ENCODE measurements at regions not wholly inside any gene's neighbourhood (a gene's known extent, or its start where the extent isn't known, plus 50 kb on each side); places are given as distances from the start of the nearest gene placed in this dataset.

DNA sequence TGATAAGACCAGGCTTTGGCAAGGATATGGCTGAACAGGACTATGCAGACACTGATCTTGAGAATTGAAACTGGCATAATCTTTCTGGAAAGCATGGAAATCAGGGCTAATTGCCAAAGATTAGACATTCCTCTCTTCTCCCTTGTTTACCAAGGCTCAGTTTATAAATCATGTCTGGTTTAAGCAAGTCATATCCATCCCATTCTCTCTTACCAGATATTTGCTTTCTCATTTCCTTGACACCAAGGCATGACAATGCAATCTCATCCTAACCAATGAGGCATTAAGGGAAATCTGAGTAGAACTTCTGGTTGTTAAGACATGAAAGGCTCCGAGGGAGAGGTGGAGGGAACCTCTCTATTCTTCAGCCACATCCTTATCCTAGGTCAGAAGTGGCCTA, 110.3 kb upstream of the CEP85L start:
- no peak for DNase-seq

DNA sequence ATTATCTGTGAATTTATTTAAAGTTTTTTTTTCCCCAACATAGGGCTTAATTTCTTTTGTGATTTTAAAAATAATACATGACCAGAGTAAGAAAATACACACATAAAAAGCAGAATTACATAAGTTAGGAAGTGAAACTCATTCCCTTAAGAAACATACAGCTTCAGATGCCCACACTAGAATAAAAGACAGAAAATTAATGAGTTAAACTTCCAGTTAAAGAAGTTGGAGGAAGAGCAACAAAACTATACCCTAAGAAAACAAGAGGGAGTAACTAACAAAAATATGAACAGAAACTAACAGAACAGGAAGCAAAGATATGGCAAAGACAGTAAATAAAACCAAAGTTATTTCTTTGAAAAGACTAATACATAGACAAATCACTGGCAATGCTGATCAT, 107.6 kb upstream of the CEP85L start:
- no peak for DNase-seq

DNA sequence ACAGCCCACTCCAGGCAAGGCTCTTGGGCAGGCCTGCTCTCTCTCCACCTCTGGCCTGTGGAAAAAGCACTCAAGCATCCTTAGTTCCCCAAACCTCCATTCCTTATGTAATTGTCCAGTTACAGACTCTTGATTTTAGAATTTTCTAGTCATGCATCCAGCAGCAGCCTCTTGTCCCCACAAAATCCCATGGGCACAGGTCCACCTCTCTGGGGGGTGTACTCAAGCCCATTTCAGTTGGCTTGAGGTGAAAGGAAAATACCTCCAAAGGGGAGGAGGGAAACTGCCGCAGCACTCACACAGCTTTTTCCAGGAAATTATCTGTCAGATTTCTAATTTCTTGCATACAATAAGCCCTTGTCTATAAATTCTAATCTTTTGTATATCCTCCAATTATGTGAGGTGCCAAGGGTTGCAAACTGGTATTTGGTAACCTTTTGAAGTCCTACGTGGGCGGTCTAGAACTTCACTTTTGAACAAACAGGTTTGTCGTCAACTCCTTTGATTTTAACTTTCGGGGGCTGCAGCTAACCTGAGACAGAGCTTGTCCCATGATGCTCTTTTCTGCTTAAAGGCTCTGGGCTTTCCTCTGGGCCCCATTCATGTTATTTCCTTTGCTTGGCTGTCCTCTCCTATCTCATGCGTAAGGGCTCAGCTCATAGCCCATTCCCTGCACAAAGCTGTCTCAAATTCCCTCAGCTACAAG, 104.7 kb upstream of the CEP85L start:
- DNase-seq: no peak

DNA sequence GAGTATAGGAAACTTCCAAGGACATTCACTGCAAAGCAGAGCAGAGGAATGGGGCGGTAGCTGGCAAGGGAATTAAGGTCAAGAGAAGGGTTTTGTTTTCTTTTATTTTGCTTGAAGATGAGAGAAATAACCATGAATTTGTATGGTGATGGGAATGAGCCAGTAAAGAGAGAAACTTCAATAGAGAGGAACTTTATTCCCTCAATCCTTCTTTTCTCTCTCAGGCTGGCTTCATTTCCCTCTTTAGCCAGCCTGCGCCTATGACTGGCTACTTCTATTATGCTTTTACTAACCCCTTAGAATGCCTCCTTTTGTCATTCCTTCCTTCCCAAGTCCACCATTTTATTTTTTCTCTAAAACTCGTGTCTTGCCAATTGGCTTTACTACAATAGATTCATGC, 101.4 kb upstream of the CEP85L start:
- no peak for DNase-seq

DNA sequence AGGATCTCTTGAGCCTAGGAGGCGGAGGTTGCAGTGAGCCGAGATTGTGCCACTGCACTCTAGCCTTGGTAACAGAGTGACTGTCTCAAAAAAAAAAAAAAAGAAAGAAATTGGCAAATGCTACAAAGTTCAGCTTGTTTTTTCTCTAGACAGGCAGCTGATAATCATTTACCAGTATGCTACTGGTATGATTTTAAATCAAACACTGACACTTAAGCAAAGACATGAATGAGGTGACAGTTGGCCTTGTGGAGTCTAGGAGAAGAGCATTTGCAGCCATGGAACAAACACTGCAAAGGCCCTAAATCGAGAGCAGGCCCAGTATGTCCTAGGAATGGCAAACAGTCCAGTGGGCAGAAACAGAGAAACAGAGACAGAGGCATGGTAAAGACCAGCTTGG, 99.7 kb upstream of the CEP85L start:
- no peak for DNase-seq

DNA sequence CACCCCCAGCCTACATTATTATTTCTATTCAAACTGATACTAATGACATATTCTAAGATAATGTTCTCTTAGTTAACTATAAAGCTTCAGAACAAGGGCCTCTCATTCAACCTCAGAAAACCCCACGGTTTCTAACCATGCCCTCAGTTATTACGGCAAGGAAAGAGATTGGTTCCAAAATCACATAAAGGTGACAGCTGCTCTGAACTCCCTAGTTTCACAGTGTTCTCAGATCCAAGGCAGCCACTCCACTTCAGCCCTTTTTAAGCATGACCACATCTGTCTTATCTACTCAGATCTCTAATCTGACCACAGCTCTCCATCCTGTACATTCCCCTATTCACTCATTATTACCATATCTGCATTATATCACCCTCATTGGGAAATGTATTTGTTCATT, 98.8 kb upstream of the CEP85L start:
- no peak for DNase-seq

DNA sequence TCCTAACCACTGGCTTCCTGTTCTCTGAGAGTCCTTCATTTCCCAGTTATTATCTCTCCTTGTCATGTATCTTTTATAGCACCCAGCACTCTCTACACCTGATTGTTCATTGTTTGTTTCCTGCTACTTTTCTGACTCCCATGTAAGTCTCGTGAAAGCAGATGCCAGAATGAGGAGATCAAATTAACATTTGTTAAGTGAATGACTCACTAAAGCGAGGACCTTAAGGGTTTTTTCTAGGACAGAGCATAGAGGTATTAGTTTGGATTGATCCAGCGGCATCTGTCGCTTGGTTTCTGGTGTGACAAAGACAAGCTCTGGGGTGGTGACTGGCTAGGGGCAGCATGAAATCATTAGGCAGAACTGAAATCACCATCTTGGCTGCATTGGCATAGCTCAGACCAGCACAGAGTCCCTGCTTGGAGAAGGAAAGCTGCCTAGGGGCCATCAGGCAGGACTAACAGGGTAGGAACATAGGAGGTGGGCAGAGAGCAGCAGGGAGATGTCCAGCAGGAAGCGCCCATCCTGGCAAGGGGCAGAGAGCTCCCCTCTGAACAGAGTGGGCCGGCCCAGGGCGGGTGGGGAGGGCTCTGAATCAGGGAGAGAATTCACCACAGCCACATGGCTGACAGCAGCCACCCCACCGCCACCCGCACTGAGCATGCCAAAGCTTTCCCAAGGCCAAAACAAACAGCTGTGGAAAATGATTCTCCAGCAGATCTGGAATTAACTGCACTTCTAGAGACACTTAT, 97.1 kb upstream of the CEP85L start:
- DNase-seq: no peak

DNA sequence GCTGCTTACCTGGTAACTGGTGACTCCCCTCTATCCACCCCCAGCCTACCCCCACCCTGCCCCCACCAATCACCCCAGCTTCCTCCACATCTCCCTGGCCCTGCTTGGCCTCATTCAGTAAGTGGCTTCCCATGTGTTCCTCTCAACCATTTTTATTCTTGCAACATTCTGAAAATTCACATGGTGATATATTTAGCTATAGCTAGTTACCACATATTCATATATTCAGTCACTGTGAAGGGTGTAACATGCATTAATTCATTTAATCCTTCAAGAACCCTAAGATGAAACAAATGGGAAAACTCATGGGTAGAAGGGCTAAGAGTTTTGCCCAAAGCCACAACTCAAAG, 95.4 kb upstream of the CEP85L start:
- DNase-seq: no peak

DNA sequence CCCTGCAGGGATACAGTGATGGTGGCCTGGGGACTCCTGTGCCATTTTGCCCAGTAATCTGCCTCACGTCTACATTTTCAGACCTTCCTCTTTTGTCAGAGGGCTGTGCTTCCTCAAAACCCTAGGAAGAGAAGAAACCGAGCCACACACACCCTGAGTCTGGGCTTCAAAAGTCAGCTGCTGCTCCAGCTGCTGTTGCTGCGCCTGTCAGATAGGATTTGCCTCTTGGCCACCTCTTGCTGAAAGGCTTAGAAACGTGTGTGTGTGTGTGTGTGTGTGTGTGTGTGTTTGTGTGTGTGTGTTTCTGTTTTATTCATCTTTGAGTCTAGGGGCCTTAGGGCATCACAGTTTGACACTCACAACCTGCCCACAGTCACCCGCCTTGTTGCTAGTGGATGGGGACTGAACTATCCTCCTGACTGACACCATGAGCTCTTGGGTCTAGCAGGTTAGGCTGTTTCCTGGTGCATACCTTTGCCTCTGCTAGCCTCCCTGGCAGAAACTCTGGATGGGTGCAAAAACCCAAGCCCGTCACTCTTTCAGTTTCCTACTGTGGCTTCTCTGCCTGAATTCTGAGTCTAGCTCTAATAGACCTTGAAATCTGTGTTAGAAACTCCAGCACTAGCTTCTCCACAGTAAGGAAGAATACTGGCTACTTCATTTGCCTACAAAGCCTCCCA, 94.9 kb upstream of the CEP85L start:
- DNase-seq: no peak

DNA sequence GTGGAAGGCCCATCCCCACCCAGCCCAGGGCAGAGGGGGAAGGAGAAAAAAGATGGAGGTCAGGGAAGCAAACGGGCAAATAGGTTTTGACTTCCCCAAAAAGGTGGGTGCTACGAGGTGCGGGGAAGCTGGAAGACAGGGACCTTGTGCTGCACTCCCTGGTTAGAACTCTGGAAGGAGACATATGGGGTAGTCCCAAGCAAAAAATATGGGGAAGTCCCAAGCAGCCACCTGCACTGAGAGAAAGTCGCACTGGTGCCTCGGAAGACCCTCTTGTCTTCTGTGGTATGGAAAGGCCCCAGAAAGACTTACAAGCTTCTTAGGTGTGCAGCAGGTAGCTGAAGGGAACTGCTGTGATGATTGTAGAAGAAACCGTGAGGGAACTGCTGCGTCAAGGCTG, 93.8 kb upstream of the CEP85L start:
- no peak for DNase-seq

DNA sequence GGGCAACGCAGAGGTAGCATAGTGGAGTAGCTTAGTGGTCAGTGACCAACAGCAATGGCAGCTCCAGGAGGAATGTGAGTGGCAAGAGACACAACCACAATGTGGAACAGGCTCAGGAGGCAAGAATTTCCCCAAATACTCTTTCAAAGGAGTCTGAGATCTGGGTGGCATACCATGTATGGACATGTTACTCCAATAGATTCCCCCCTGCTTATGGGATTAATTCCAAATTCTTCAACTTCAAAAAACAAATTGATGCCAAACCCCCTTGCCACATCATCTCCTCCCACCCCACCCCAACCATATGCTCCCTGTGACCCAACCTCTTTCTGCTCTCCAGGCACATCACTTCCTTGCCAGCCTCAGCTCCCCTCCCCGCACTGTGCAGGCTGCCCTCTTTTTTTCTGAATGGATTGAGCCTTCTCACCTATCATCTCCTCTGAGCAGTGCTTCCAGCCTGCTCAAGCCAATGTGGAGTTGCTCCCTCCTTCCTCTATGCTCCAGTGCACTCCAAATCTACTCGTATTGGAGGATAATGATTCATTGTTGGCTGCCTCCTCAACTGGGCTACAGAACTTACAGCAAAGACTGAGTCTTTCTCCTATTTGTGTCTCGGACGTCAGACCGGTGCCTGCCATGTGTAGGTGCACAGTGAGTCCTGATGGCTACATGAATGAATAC, 93.0 kb upstream of the CEP85L start:
- DNase-seq: no peak

DNA sequence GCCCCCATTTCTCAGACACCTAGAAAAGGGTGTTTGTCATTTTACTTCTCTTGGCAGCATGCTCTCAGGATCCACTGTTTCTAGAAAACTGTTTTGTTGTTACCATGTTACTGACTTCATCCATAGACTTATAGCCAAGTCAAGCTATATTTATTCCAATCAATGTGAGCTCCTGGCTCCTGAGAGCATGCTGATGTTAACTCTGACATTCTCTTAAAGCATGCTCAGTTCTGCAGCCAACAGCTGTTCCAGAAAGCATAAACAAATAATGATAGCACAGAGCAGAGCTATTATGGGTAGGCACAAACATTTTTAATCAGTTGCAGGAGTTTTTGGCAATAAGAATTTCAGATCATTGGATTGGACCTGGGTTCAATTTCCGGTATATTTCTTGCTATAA, 92.4 kb upstream of the CEP85L start:
- no peak for DNase-seq

DNA sequence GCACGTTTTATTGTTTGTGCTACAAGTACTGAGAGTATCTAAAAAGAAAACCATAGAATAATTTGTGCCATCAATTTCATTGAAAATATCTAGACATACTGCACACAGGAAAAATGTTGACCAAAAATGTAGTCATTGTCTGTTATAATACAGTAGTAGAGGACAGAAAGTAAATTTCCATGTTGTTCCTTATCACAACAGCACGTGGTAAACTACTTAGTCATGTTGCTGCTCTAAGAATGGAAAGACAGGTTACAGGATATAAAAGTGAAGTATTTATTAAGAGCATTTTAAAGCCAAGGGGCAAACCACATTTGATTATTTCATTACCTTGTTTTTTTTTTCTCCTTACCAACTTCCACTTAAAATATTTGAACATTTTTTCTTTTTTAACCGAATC, 89.0 kb upstream of the CEP85L start:
- DNase-seq: no peak

DNA sequence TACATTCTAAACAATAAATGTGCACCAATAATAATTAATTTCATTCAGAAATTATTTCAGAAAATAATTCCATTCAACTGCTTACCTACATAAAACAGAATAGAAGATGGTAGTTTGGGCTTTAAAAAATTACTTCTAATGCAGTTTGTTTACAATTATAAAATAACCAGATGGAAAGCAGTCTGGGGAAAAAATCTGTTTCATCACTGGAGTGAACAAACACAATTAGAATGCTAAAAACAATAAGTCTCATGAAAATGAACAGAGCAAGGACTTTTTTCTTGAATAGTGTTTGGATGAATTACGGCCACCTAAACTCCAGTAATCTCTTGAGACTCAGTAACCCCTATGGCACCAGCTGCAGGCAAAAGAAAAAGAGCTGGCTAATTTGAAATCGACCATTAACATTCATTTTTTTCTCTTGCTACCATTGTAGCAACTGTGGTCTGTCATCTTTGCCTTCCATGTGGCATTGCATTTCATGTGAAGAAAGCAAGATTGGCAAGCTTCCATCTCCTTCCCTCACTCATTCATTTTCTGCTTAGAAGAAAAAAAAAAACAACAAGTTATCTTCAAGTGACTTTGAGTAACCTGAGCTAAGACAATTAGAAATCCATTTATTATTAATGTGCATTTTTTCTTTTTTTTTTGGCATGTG, 88.4 kb upstream of the CEP85L start:
- no peak for DNase-seq

DNA sequence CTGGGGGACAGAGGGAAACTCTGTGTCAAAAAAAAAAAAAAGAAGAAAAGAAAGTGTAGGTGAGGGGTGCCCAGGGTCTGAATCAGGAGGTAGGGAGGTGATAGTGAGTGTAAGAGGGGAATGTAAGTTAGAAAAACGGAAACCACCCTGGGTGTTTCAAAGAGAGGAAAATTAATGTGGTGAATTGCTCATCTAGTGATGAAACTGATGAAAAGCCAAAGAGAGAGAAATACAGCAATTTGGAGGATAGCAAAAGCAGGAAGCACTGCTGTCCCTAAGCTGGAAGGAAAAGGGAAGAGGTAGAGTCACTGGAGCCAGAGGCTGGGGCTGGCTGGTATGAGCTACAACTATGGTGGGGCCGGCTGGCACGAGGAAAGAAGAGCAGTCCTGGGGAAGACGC, 85.0 kb upstream of the CEP85L start:
- no peak for DNase-seq

DNA sequence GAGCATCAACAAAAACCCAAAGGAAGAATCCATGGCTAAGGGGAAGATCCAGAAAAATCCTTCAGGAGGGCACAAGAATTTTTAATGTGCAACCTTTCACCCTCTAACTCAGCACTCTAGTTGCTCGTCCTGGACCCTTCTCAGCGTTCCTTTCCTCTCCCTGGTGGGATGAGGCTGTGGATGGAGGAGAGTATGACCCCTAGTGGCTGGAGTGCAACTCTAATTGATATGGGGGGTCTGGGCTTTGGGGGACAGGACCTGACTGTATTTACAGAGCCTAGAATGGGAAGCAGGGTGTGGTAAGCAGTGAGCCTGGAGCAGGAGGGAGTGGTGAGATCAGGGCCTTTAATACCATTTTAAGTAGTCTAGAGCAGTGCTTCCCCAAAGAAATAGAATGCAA, 83.9 kb upstream of the CEP85L start:
- no peak for DNase-seq

DNA sequence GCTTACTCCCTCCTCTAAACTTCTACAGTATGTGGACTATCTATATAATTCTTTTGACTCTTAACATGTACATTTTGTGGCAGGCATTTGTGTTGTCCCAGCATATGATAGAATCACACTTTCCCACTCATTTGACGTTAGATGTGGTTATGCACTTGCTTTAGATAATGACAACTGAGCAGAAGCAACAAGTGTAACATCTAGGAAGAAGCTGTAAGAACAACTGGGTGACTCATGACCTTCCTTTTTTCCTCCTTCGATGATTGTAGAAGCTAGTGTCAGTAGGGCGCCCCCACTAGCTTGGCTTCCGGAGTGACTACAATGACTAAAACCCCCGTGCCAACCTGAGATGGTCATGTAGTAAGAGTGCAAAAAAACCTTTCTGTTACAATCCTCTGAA, 74.6 kb upstream of the CEP85L start:
- no peak for DNase-seq

DNA sequence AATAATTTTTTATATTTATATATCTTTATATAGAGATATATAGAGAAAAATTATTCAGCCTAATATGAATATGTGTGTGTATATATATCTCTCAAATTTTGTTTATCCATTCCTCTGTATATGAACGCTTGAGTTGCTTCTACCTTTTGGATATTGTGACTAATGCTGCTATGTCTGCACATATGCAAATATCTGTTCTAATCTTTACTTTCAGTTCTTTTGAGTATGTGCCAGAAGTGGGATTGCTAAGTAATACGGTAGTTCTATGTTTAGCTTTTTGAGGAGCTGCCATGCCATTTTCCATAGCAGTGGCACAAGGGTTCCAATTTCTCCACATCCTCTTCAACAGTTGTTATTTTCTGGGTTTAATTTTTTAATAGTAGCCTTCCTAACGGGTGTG, 72.8 kb upstream of the CEP85L start:
- DNase-seq: peak in 1 of 2 experiments; percentile 15

DNA sequence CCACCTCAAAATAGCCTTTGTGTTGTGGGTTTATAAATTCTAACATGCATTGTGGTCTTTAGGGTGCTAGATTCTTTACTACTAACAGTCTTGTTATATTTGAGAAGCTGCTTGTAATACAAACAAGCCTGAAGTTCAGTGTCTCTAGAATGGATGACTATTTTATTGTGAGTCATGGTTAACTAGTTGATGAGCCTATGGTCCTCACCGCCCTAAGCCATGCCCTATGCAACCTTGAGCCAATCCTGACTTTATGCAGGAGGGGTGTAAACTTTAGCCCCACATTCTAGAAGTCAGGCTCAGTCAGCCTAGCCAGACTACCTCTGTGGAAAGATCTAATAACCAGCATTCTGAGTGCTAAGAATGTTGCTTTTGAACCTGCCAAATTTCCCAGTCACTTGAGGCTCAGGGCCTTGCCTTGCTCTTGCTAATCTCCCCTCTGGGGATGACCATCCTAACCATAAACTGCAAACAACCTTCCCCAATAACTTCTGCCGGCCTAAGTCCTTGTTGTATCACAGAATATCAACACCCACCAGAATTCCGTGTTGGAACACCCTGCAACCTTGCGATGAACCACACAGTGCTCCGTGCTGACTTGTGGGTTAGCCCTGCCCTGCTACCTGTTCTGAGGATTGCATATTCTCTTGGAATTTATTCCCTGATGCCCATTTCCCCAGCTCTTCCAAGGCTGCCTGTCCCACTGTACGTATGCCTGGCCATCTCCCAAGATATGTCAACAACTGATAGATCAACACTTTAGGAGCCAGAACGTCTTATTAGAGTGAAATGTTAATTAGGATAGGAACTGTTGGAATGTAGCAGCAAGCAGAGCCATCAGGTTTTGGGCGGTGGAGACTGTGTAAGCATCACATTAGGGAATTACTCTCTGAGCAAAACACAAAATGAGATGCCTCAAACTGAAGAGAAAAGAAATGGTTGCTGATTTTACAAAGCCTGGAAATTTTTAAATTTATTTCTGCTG, 71.7 kb upstream of the CEP85L start:
- no peak for DNase-seq

DNA sequence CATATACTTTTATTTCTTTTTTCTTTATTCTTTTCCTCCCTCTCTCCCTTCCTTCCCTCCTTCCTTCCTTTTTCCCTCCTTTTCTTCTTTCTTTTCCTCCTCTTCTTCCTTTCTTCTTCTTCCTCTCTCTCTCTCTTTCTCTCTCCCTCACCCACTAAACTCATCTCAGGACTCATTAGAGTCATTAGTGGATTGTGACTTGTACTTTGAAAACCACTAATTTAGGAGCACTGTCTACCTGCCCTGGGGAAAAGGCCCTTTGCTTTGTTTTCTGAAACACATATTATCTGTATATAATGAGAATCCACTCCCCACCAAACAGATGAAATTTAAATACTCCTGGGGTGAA, 68.7 kb upstream of the CEP85L start:
- no peak for DNase-seq

DNA sequence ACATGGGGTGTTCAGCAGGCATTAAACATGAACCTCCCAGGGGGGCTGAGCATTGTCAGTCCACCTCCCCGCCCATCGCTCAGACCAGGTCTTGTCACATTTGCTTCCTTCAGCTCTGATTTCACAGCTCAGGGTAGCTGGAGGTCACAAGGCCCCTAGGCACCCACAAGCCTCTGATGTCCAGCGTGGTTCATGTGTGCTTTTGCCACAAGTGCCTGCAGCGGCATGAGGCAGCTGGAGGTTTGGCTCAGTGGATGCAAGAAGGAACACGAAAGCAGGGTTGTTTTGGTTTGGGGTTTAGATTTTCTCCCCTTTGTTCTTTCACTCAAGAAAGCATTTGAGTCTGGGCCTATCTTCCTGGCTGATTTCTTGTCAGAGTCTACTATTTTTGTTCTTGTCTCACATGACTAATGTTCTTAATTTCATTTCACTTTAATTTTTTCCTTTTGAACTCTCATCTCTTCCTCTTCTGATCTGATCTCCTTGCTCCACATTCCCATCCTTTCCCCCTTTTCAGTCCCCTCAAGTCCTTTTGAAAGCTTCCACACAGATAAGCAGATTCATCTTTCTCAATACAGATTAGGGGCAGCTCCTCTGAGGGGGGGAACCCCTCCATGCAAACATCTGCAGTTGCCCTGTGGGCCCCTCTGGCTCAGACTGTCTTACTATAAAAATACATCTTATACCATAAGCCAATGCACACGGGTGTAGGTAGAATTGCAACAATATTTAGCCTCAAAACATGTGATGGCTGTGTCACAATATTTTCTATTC, 68.1 kb upstream of the CEP85L start:
- no peak for DNase-seq
